BE2C (cell line): ENCODE measurements at regions not wholly inside any gene's neighbourhood (a gene's known extent, or its start where the extent isn't known, plus 50 kb on each side); places are given as distances from the start of the nearest gene placed in this dataset.

Experiments used
- DNase-seq: peaks from one replicate; pipeline ENCODE4 v3.0.0-alpha.2; 2020
- H3K27me3 ChIP-seq: fragments of 250-450 bp; sonication (Bioruptor Pico); 2 replicates; pipeline ENCODE4 v1.5.1; 2020; ENCODE audit warnings: mild to moderate bottlenecking
- H3K36me3 ChIP-seq: fragments of 250-450 bp; sonication (Bioruptor Pico); 2 replicates; pipeline ENCODE4 v1.5.1; 2020; ENCODE audit warnings: mild to moderate bottlenecking
- H3K4me1 ChIP-seq: fragments of 250-450 bp; sonication (Bioruptor Pico); 2 replicates; pipeline ENCODE4 v1.5.1; 2020
- H3K4me3 ChIP-seq: 2 replicates; pipeline ENCODE4 v1.5.1; 2011; ENCODE audit warnings: low read depth, low read length
- H3K9me3 ChIP-seq: fragments of 250-450 bp; sonication (Bioruptor Pico); 2 replicates; pipeline ENCODE4 v1.5.1; 2020
- TF ChIP-seq, protein P1 (sequence below): IDR thresholded peaks from 2 replicates; pipeline ENCODE4 v1.5.1; 2012; ENCODE audit warnings: mild to moderate bottlenecking, low read depth, low read length

DNA sequence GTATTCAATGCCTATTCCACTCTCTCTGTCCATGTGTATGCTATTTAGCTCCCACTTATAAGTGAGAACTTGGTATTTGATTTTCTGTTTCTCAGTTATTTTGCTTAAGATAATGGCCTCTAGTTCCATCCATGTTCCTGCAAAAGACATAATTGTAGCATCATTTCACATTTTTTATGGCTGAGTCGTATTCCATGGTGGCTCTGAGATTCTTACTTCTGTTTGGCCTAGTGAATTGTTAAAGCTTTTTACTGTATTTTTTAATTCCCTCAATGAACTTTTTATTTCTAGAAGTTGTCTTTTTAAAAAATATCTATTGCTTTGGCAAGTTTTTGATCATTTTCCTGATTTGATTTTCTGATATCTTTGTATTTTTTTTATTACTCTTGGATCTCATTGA lies 635.6 kb downstream of the PLA2G4A start:
- no peaks in the 10 kb centered on the region for H3K4me1 ChIP-seq
- no peaks in the 10 kb centered on the region for H3K36me3 ChIP-seq
- no peaks in the 10 kb centered on the region for H3K27me3 ChIP-seq
- DNase-seq = no peak
- TF ChIP-seq, protein P1, sequence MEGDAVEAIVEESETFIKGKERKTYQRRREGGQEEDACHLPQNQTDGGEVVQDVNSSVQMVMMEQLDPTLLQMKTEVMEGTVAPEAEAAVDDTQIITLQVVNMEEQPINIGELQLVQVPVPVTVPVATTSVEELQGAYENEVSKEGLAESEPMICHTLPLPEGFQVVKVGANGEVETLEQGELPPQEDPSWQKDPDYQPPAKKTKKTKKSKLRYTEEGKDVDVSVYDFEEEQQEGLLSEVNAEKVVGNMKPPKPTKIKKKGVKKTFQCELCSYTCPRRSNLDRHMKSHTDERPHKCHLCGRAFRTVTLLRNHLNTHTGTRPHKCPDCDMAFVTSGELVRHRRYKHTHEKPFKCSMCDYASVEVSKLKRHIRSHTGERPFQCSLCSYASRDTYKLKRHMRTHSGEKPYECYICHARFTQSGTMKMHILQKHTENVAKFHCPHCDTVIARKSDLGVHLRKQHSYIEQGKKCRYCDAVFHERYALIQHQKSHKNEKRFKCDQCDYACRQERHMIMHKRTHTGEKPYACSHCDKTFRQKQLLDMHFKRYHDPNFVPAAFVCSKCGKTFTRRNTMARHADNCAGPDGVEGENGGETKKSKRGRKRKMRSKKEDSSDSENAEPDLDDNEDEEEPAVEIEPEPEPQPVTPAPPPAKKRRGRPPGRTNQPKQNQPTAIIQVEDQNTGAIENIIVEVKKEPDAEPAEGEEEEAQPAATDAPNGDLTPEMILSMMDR = no peak
- no peak overlapping the region for H3K4me3 ChIP-seq
- H3K9me3 ChIP-seq = peaks cover 3% of the 10 kb centered on the region; the same call in 1 of the 2 replicates

DNA sequence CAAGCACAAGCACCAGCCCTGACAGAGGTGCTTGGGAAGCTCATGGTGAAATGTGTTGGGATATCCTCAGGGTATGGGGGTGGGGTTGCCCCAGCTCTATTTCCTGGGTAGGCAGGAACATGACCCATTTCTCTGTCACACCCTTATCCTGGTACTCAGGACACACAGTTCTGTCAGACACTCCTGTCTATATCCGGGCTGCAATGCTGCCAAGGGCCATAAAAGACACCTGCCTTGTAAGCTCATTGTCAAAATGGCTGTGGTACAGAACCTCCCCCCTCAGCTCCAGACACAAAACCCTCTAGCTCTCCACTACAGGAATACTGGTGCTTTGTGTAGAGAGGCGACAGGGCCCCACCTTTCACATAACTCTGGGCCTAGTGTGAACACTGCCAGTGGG lies 636.7 kb downstream of the PLA2G4A start:
- no peaks in the 10 kb centered on the region for H3K4me1 ChIP-seq
- H3K4me3 ChIP-seq = no peak overlapping the region
- TF ChIP-seq, protein P1 = no peak
- H3K9me3 ChIP-seq = peaks cover 3% of the 10 kb centered on the region; the same call in 1 of the 2 replicates
- no peaks in the 10 kb centered on the region for H3K36me3 ChIP-seq
- no peak for DNase-seq
- H3K27me3 ChIP-seq = no peaks in the 10 kb centered on the region

DNA sequence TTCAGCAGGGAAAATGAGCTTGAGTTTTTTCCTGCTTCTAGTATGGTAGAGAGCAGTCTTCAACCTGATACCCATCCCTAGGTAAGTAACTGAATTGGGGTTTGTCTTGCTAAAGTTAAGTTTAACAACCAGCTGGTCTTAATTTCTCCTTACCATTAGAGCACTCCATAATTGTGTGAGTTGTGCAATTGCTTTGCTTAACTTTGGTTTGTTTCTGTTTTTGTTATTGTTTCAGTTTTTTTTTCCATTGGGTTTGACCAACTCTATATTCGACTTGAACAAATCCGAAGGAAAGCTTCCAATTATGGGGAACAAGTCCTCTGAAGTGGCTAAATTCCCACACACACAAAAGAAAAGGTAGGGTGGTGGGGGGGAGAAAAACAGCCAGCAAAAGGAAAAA lies 641.1 kb downstream of the PLA2G4A start:
- Histone ChIP-seq H3K36me3 (no peaks in the 10 kb centered on the region), H3K4me1 (no peaks in the 10 kb centered on the region; the same call in 1 of the 2 replicates), H3K27me3 (no peaks in the 10 kb centered on the region), H3K4me3 (no peak overlapping the region), H3K9me3 (peaks cover 3% of the 10 kb centered on the region; the same call in 1 of the 2 replicates)
- TF ChIP-seq, protein P1 = no peak
- no peak for DNase-seq

DNA sequence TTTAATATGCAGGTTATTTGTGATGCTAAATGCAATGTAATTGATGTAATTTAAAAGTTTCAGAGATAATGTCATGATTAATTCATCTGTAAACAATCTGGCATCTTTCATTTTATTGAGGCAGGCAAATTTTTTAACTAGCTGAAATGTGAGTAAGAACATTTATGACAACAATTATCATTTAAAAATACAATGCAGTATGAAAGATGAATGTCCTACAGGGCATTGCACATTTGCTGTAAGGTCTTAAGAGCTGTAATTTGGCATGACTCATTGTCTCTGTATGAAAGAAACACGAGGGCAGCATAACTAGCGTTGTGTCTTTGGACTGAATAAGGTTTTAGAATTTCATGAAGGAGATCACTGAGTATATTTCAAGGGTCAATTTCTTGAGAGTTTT lies 642.8 kb downstream of the PLA2G4A start:
- no peaks in the 10 kb centered on the region for H3K36me3 ChIP-seq

DNA sequence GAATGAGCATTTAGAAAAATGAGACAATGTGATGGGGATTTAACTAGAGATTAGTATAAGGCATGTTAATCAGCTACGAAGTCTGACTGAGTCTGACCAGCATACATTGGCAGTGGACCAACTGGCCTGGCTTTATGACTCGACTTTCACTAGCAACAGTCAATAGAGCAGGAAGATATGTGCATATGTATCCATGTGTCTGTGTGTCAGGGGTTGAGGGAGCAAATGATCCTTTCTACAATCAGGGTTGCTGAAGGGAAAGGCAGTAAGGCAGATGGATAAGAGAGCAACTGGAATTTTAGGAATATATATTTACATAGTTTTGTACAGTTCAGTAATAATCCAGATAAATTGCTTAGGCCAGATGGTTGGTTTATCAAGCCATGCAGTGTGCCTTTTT lies 645.6 kb downstream of the PLA2G4A start:
- no peaks in the 10 kb centered on the region for H3K36me3 ChIP-seq
- peaks cover 11% of the 10 kb centered on the region for H3K4me1 ChIP-seq
- H3K27me3 ChIP-seq = no peaks in the 10 kb centered on the region
- H3K4me3 ChIP-seq = no peak overlapping the region
- no peaks in the 10 kb centered on the region; the same call in 1 of the 2 replicates for H3K9me3 ChIP-seq
- TF ChIP-seq, protein P1 = no peak
- DNase-seq = peak; percentile 72

More for the DNA sequence above, 642.8 kb downstream of the PLA2G4A start:
- TF ChIP-seq, protein P1 = no peak
- Histone ChIP-seq H3K4me1 (peaks cover 4% of the 10 kb centered on the region), H3K27me3 (no peaks in the 10 kb centered on the region), H3K9me3 (no peaks in the 10 kb centered on the region; the same call in 1 of the 2 replicates), H3K4me3 (no peak overlapping the region)
- no peak for DNase-seq

DNA sequence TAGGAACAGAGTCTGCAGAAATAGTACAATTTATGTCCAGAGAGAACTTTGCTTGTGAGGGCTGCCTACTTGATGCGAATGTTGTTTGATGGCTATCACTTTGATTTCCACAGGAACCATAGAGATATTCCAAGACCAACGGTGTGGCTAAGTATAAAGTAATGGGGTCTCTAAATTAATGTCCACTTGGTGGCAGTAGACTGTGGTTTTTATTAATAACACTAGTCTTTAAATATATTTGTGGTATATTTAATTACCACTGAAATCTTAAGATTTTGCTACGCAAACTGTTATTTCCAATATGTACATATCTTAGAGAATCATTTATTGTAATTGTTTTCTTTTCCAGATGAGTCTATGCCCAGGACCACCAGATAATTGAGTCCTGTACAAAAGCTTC lies 647.9 kb downstream of the PLA2G4A start:
- H3K9me3 ChIP-seq = no peaks in the 10 kb centered on the region; the same call in 1 of the 2 replicates
- no peak overlapping the region for H3K4me3 ChIP-seq
- H3K4me1 ChIP-seq = peaks cover 17% of the 10 kb centered on the region
- H3K27me3 ChIP-seq = no peaks in the 10 kb centered on the region
- no peak for DNase-seq
- TF ChIP-seq, protein P1 = peak; percentile 52
- H3K36me3 ChIP-seq = no peaks in the 10 kb centered on the region
